CD14-positive monocyte (primary cell): ENCODE measurements at regions not wholly inside any gene's neighbourhood (a gene's known extent, or its start where the extent isn't known, plus 50 kb on each side); places are given as distances from the start of the nearest gene placed in this dataset.

Experiments
- DNase-seq, 3 donors: peaks; one replicate each; pipeline ENCODE4 v3.0.0-alpha.2; 2011 to 2022
- H2AFZ ChIP-seq: 2 replicates; pipeline ENCODE4 v1.6.0; 2012; ENCODE audit warnings: mild to moderate bottlenecking, low read depth, low read length, inconsistent platforms; ENCODE audit not compliant: insufficient read depth, poor library complexity, severe bottlenecking
- H3K27ac ChIP-seq, 2 donors: 1 replicate in 1 of 2; 2 replicates in 1 of 2; pipeline ENCODE4 v1.5.1; 2012 to 2013; ENCODE audit warnings: low read length in 2 of 2, control low read depth in 1 of 2, inconsistent platforms in 1 of 2, low read depth in 1 of 2, mild to moderate bottlenecking in 1 of 2
- H3K27me3 ChIP-seq, 2 donors: one replicate each; pipeline versions ENCODE4 v1.6.0 to v1.6.1; 2011 to 2013; ENCODE audit warnings: low read length in 2 of 2; ENCODE audit not compliant: control insufficient read depth in 2 of 2, insufficient read depth in 2 of 2
- H3K36me3 ChIP-seq, 2 donors: replicated peaks in 1 of 2; 1 replicate in 1 of 2; 2 replicates in 1 of 2; pipeline versions ENCODE4 v1.5.1 to v1.6.1; 2012 to 2013; ENCODE audit warnings: low read length in 2 of 2, control low read depth in 1 of 2, inconsistent platforms in 1 of 2, mild to moderate bottlenecking in 1 of 2; ENCODE audit not compliant: insufficient read depth in 2 of 2, control insufficient read depth in 1 of 2
- H3K4me1 ChIP-seq, 2 donors: 1 replicate in 1 of 2; 2 replicates in 1 of 2; pipeline versions ENCODE4 v1.5.1 to v1.6.1; 2012 to 2013; ENCODE audit warnings: low read length in 2 of 2, control low read depth in 1 of 2, inconsistent platforms in 1 of 2, mild to moderate bottlenecking in 1 of 2, moderate library complexity in 1 of 2; ENCODE audit not compliant: insufficient read depth in 2 of 2, control insufficient read depth in 1 of 2
- H3K4me2 ChIP-seq: replicated peaks from 2 replicates; pipeline ENCODE3; 2012; ENCODE audit warnings: low read length, moderate library complexity, mild to moderate bottlenecking; ENCODE audit not compliant: poor library complexity, severe bottlenecking; ENCODE audit errors: extremely low read depth
- H3K4me3 ChIP-seq, 3 experiments: fragments of 200-600 bp in 1 of 3; sonication (generic) in 1 of 3; replicated peaks in 1 of 3; 1 replicate in 2 of 3; 2 replicates in 1 of 3; pipeline ENCODE4 v1.5.1; 2011 to 2013; ENCODE audit warnings: low read length in 3 of 3, mild to moderate bottlenecking in 3 of 3, control low read depth in 2 of 3, low read depth in 2 of 3, inconsistent platforms in 1 of 3, moderate library complexity in 1 of 3
- H3K79me2 ChIP-seq: 2 replicates; pipeline ENCODE4 v1.6.0; 2012; ENCODE audit warnings: mild to moderate bottlenecking, control low read depth, inconsistent platforms, low read length, moderate library complexity; ENCODE audit not compliant: insufficient read depth
- H3K9ac ChIP-seq: 2 replicates; pipeline ENCODE4 v1.6.0; 2017; ENCODE audit warnings: low read length, mild to moderate bottlenecking; ENCODE audit not compliant: insufficient read depth, poor library complexity, severe bottlenecking
- H3K9me3 ChIP-seq, 2 donors: replicated peaks in 1 of 2; 1 replicate in 1 of 2; 2 replicates in 1 of 2; pipeline versions ENCODE4 v1.5.1 to v1.6.1; 2012 to 2013; ENCODE audit warnings: low read length in 2 of 2, control low read depth in 1 of 2; ENCODE audit not compliant: control insufficient read depth in 1 of 2, insufficient read depth in 1 of 2
- H4K20me1 ChIP-seq: 2 replicates; pipeline ENCODE4 v1.6.0; 2012; ENCODE audit warnings: mild to moderate bottlenecking, low read length, control low read depth, moderate library complexity; ENCODE audit not compliant: insufficient read depth
- H3K27ac Mint-ChIP-seq, 7 donors: one replicate each; pipeline ENCODE4 v1.8.0; 2020; ENCODE audit warnings: mild to moderate bottlenecking in 7 of 7, mixed read lengths in 7 of 7, moderate library complexity in 6 of 7, inconsistent platforms in 2 of 7
- H3K27me3 Mint-ChIP-seq, 3 donors: one replicate each; pipeline ENCODE4 v1.8.0; 2021 to 2022; ENCODE audit warnings: low read depth in 3 of 3, mild to moderate bottlenecking in 3 of 3, mixed read lengths in 3 of 3, moderate library complexity in 3 of 3, inconsistent platforms in 1 of 3
- H3K36me3 Mint-ChIP-seq, 2 donors: one replicate each; pipeline ENCODE4 v1.8.0; 2020; ENCODE audit warnings: mixed read lengths in 2 of 2, inconsistent platforms in 1 of 2, mild to moderate bottlenecking in 1 of 2
- H3K4me1 Mint-ChIP-seq: one replicate; pipeline ENCODE4 v1.8.0; 2020; ENCODE audit warnings: mild to moderate bottlenecking, mixed read lengths
- H3K4me3 Mint-ChIP-seq, 2 donors: one replicate each; pipeline ENCODE4 v1.8.0; 2020; ENCODE audit warnings: mild to moderate bottlenecking in 2 of 2, mixed read lengths in 2 of 2, moderate library complexity in 1 of 2
- H3K9me3 Mint-ChIP-seq, 7 donors: one replicate each; pipeline ENCODE4 v1.8.0; 2020 to 2022; ENCODE audit warnings: mixed read lengths in 7 of 7, mild to moderate bottlenecking in 6 of 7, moderate library complexity in 6 of 7, inconsistent platforms in 2 of 7
- WGBS: methylation state at CpG from one replicate; pipeline ENCODE4 v1.1.5; 2013; ENCODE audit warnings: missing lambda C conversion rate; ENCODE audit not compliant: insufficient coverage; 5-methylcytosine and 5-hydroxymethylcytosine counted together
- intact Hi-C, 2 donors: fragments of 100-400 bp; cut with micrococcal nuclease; formaldehyde crosslinking; loops; one replicate each; pipeline versions ENCODE4 v1.15.0 to v1.15.1; 2023
- TF ChIP-seq, protein P1 (sequence below): fragments of 200-600 bp; IDR thresholded peaks from one replicate; pipeline ENCODE4 v1.8.0; 2022; ENCODE audit warnings: antibody characterized with exemption, mild to moderate bottlenecking

GRCh38 chr11:10374386-10374785, 69.5 kb downstream of the ADM start:
- H4K20me1 ChIP-seq = no peaks in the 10 kb centered on the region
- H3K79me2 ChIP-seq = no peaks in the 10 kb centered on the region
- no peaks in the 10 kb centered on the region for H3K36me3 ChIP-seq
- TF ChIP-seq, protein P1, sequence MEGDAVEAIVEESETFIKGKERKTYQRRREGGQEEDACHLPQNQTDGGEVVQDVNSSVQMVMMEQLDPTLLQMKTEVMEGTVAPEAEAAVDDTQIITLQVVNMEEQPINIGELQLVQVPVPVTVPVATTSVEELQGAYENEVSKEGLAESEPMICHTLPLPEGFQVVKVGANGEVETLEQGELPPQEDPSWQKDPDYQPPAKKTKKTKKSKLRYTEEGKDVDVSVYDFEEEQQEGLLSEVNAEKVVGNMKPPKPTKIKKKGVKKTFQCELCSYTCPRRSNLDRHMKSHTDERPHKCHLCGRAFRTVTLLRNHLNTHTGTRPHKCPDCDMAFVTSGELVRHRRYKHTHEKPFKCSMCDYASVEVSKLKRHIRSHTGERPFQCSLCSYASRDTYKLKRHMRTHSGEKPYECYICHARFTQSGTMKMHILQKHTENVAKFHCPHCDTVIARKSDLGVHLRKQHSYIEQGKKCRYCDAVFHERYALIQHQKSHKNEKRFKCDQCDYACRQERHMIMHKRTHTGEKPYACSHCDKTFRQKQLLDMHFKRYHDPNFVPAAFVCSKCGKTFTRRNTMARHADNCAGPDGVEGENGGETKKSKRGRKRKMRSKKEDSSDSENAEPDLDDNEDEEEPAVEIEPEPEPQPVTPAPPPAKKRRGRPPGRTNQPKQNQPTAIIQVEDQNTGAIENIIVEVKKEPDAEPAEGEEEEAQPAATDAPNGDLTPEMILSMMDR = no peak
- no CpG with 5 or more reads among the region's 1 CpG for WGBS
- H3K4me1 ChIP-seq = peaks cover 10 to 14% of the 10 kb centered on the region in 2 donors
- H3K4me2 ChIP-seq = no peak overlapping the region
- H3K4me3 Mint-ChIP-seq = no peak overlapping the region
- H3K27me3 Mint-ChIP-seq = peaks cover 2 to 6% (median 5%) of the 10 kb centered on the region in 3 donors
- peaks cover 10% of the 10 kb centered on the region for H3K4me1 Mint-ChIP-seq
- H3K27ac ChIP-seq = no peak overlapping the region
- no peak overlapping the region for H3K4me3 ChIP-seq
- no peaks in the 10 kb centered on the region for H3K27me3 ChIP-seq
- intact Hi-C loops = no loop called here
- H3K36me3 Mint-ChIP-seq = no peaks in the 10 kb centered on the region
- H3K9me3 ChIP-seq = no peaks in the 10 kb centered on the region
- H3K9ac ChIP-seq = no peak overlapping the region
- no peak overlapping the region for H3K27ac Mint-ChIP-seq
- no peak overlapping the region for H2AFZ ChIP-seq
- DNase-seq = no peak
- peaks cover 0 to 1% (median 0%) of the 10 kb centered on the region in 7 donors for H3K9me3 Mint-ChIP-seq

DNA sequence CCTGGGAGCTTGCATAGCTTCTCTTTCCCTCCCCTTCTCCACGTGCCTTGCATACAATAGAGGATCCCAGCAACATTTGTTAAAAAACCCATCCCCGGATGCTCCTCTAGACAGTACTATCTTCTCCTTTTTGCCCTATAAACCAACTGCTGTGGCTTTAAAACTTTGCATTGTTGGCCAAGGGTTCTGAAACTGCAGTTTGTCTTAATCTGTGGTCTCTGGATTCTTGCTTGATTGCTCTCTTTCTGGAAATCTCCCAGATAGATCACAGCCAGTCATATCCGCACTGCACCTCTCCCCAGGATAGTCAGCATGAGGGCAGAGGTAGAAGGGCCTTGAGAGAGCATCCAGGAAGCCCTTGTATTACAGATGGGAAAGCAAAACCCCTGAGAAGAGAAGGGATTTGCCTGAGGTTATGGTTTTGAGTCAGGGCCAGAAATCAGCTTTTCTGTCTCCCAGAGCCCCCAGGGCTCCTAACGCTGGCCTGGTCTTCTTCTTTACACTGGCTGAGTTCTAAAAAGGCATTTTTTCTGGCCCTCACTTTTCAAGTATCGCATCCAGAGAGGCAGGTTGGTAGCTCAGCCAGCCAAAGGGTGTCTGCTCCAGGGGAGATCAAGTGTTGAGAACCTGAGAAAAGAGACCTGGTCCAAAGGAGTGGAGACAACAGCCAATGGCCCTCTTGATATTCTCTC, 70.6 kb downstream of the ADM start:
- 81% methylated on average over 3 of the region's 5 CpGs for WGBS

More for the DNA sequence above, 70.6 kb downstream of the ADM start:
- no peaks in the 10 kb centered on the region for H3K36me3 Mint-ChIP-seq
- Histone ChIP-seq H3K9ac (no peak overlapping the region), H3K9me3 (no peaks in the 10 kb centered on the region), H3K4me1 (peaks cover 10 to 14% of the 10 kb centered on the region in 2 donors), H3K27me3 (no peaks in the 10 kb centered on the region), H3K36me3 (no peaks in the 10 kb centered on the region), H3K79me2 (no peaks in the 10 kb centered on the region), H3K4me2 (no peak overlapping the region), H3K27ac (no peak overlapping the region), H4K20me1 (no peaks in the 10 kb centered on the region), H3K4me3 (no peak overlapping the region), H2AFZ (peak overlapping the region; percentile 0)
- TF ChIP-seq, protein P1 = no peak
- DNase-seq = no peak
- peaks cover 0 to 1% (median 0%) of the 10 kb centered on the region in 7 donors for H3K9me3 Mint-ChIP-seq
- peaks cover 10% of the 10 kb centered on the region for H3K4me1 Mint-ChIP-seq
- intact Hi-C loops = no loop called here
- peaks cover 2 to 6% (median 4%) of the 10 kb centered on the region in 3 donors for H3K27me3 Mint-ChIP-seq
- no peak overlapping the region for H3K4me3 Mint-ChIP-seq
- peak overlapping the region in 1 of 7 donors; percentile 49 for H3K27ac Mint-ChIP-seq
